Fibroblast of pulmonary artery (primary cell): ENCODE measurements at regions not wholly inside any gene's neighbourhood (a gene's known extent, or its start where the extent isn't known, plus 50 kb on each side); places are given as distances from the start of the nearest gene placed in this dataset.
A peak's percentile ranks its signal among the peaks of the same experiment; 100 is the strongest.

Experiments used
- DNase-seq: peaks from one replicate; pipeline ENCODE4 v3.0.0-alpha.2; 2010; ENCODE audit warnings: low read depth
- H3K4me3 ChIP-seq: replicated peaks from 2 replicates; pipeline ENCODE4 v1.5.1; 2011; ENCODE audit warnings: low read depth, mild to moderate bottlenecking, control low read depth, low read length, moderate library complexity
- CTCF ChIP-seq: IDR thresholded peaks from 2 replicates; pipeline ENCODE4 v1.5.1; 2011; ENCODE audit warnings: mild to moderate bottlenecking, control low read depth, low read length, inconsistent platforms; ENCODE audit errors: missing control alignments

GRCh38 chr4:79492148-79492547, 84.1 kb upstream of the GK2 start:
- H3K4me3 ChIP-seq: no peak overlapping the region
- DNase-seq: peak; percentile 5
- no peak for TF ChIP-seq CTCF

DNA sequence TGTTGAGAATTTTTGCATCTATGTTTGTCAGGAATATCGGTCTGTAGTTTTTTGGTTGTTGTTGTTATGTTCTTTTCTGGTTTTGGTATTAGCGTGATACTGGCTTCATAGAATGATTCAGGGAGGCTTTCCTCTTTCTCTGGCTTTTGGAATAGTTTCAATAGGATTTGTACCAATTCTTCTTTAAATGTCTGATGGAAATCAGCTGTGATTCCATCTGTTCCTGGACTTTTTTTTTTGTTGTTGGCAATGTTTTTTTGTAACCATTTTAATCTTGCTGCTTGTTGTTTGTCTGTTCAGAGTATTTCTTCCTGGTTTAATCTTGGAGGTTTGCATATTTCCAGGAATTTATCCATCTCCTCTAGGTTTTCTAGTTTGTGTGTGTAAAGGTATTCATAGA, 81.5 kb upstream of the GK2 start:
- H3K4me3 ChIP-seq: no peak overlapping the region
- no peak for TF ChIP-seq CTCF
- DNase-seq: no peak

DNA sequence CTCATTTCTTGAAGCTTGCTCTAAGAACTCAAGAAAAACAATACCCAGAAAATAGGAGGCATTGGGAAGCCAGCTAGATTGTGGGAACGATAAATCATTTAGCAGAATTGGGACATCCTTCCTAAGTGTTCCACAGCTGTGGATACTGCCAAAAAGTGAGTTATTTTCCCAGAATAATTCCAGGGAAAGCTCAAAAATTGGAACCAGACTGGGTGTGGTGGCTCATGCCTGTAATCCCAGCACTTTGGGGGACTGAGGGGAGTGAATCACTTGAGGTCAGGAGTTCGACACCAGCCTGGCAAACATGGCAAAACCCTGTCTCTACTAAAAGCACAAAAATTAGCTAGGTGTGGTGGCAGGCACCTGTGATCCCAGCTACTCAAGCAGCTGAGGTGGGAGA, 68.2 kb upstream of the GK2 start:
- TF ChIP-seq CTCF: no peak
- no peak overlapping the region for H3K4me3 ChIP-seq
- no peak for DNase-seq

- H3K4me3 ChIP-seq: no peak overlapping the region
- TF ChIP-seq CTCF: no peak
- DNase-seq: no peak
Observed at GRCh38 chr4:79473439-79473724, 65.4 kb upstream of the GK2 start.

DNA sequence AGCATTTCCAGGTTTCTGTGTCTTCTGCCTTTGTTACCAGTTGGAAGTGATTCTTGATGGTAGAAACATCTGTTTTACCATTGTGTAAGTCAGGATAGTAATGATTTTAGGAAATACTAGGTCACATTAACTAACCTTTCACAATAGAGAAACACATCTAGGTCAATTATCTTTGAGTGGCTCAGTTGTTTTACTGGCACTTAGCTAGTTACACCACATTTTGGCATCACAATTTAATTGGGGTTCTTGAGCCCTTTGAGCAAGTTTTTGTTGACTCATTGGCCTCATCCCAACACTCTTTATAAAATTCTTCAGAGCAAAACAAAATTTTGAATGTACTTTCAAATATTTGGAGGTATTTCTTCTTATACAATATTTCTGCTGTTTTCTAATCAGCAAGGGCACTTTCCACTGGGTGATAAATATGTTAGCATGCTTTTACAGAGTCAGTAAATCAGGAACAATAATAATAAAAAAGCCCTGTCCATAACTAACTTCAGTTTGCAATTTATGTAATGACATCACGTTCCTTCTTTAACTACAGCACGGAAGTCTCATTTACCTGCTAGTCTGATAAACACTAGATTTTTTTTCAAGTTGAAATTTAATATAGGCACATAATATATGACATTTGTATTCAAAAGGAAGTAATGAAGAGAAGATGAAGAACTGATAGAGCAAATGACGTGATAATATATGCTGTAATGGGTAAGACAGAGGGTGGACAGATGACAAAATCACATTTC, 64.8 kb upstream of the GK2 start:
- TF ChIP-seq CTCF: no peak
- H3K4me3 ChIP-seq: no peak overlapping the region
- DNase-seq: no peak

- no peak for DNase-seq
- no peak for TF ChIP-seq CTCF
- H3K4me3 ChIP-seq: no peak overlapping the region
Observed at GRCh38 chr4:79472036-79472435, 64.0 kb upstream of the GK2 start.

GRCh38 chr4:79471309-79471708, 63.3 kb upstream of the GK2 start:
- H3K4me3 ChIP-seq: no peak overlapping the region
- TF ChIP-seq CTCF: no peak
- no peak for DNase-seq
